ENCODE measurements at regions not wholly inside any gene's neighbourhood (a gene's known extent, or its start where the extent isn't known, plus 50 kb on each side); places are given as distances from the start of the nearest gene placed in this dataset.

- H4K8ac ChIP-seq (ENCODE audit: low read depth in 2 of 2, low read length in 2 of 2) = no peak overlapping the region
- intact Hi-C loops (cut with micrococcal nuclease) (no loop called here), in situ Hi-C loops (cut with MboI; ENCODE audit: low sequenced_read_pairs) (no loop called here), dilution Hi-C loops (cut with HindIII; ENCODE audit: low sequenced_read_pairs, unreplicated experiment) (no loop called here)
- H3K27ac ChIP-seq (ENCODE audit: insufficient read depth, low read length) = no peak overlapping the region
- no peak for TF ChIP-seq MAZ (IDR thresholded peaks at IDR 0.05; ENCODE audit: borderline replicate concordance, low read depth, low read length)
- no peak for TF ChIP-seq NFE2L2 (IDR thresholded peaks at IDR 0.05; ENCODE audit: low read depth, low read length)
- TF ChIP-seq RCOR1 (IDR thresholded peaks at IDR 0.05; ENCODE audit: insufficient replicate concordance, low read length) = no peak
- no peak for TF ChIP-seq MAFK (IDR thresholded peaks at IDR 0.05; ENCODE audit: low read depth, low read length)
- no peak for TF ChIP-seq FOS (IDR thresholded peaks at IDR 0.05; ENCODE audit: low read depth, low read length)
- TF ChIP-seq USF2 (IDR thresholded peaks at IDR 0.05; ENCODE audit: low read depth, low read length) = no peak
- no peak for TF ChIP-seq CHD1 (IDR thresholded peaks at IDR 0.05; ENCODE audit: low read depth, low read length)
- no peak for TF ChIP-seq RFX5 (IDR thresholded peaks at IDR 0.05; ENCODE audit: low read depth, low read length)
- TF ChIP-seq BHLHE40 (IDR thresholded peaks at IDR 0.05; ENCODE audit: low read depth, low read length) = no peak
- TF ChIP-seq RAD21 (IDR thresholded peaks at IDR 0.05; ENCODE audit: low read length) = no peak
- no peak for TF ChIP-seq MXI1 (IDR thresholded peaks at IDR 0.05; ENCODE audit: borderline replicate concordance, low read depth, low read length)
- TF ChIP-seq CEBPB (IDR thresholded peaks at IDR 0.05; ENCODE audit: low read depth, low read length) = no peak
- TF ChIP-seq SMC3 (IDR thresholded peaks at IDR 0.05; ENCODE audit: low read depth, low read length) = no peak
- no peak for TF ChIP-seq CTCF (conservative IDR thresholded peaks at IDR 0.05; ENCODE audit: low read depth, low read length)
- no peak for TF ChIP-seq POLR2A (IDR thresholded peaks at IDR 0.05; ENCODE audit: low read depth, low read length)
- TF ChIP-seq ELK1 (IDR thresholded peaks at IDR 0.05; ENCODE audit: borderline replicate concordance, low read depth, low read length) = no peak
- no peak overlapping the region for H2BK20ac ChIP-seq (ENCODE audit: low read depth, low read length)
- no peak overlapping the region for H2AK5ac ChIP-seq (ENCODE audit: low read depth, low read length)
- no peak overlapping the region for H2BK15ac ChIP-seq (ENCODE audit: low read depth, low read length)
- H3K9ac ChIP-seq (ENCODE audit: low read depth, low read length) = no peak overlapping the region
- no peak overlapping the region for H3K18ac ChIP-seq (ENCODE audit: low read depth, low read length)
- no peaks in the 10 kb centered on the region for H3K36me3 ChIP-seq (ENCODE audit: control insufficient read depth, insufficient read depth, low read length)
- H3K9me3 ChIP-seq (ENCODE audit: control insufficient read depth, insufficient read depth, low read length) = no peaks in the 10 kb centered on the region; the same call in 1 of the 2 replicates
- no peaks in the 10 kb centered on the region for H3K4me1 ChIP-seq (ENCODE audit: control insufficient read depth, insufficient read depth, low read length)
- no peak for ATAC-seq (ENCODE audit: low read depth)
- no peak overlapping the region for H4K91ac ChIP-seq (ENCODE audit: insufficient read depth, low read depth, low read length)
- H3K56ac ChIP-seq (ENCODE audit: extremely low read depth, insufficient read depth, low read length) = no peak overlapping the region
- H2AK9ac ChIP-seq (replicated peaks; ENCODE audit: low read depth, low read length, poor library complexity) = no peak overlapping the region
- no CpG with 5 or more reads among the region's 5 CpGs for whole genome bisulfite sequencing, 2 experiments (ENCODE audit: extremely low coverage in 2 of 2, insufficient read length in 1 of 2)
- H3K79me1 ChIP-seq (ENCODE audit: low read depth in 1 of 2, low read length in 2 of 2) = no peaks in the 10 kb centered on the region
- no peaks in the 10 kb centered on the region for H4K20me1 ChIP-seq (ENCODE audit: insufficient read depth, low read length)
- no peak overlapping the region for H3K4ac ChIP-seq (ENCODE audit: low read depth, low read length)
- H3K14ac ChIP-seq (replicated peaks; ENCODE audit: low read depth, low read length) = no peak overlapping the region
- no peak overlapping the region for H3K4me3 ChIP-seq (ENCODE audit: insufficient read depth, low read depth, low read length)
- no TSS peak for BruUV-seq (replicated peaks)
- peaks cover 8% of the 10 kb centered on the region; the same call in 1 of the 2 replicates for H3K27me3 ChIP-seq (ENCODE audit: control insufficient read depth, insufficient read depth, low read length)
- H3K23ac ChIP-seq (ENCODE audit: low read depth, low read length) = no peak overlapping the region
- H3K9me1 ChIP-seq (ENCODE audit: insufficient read depth, low read length) = no peaks in the 10 kb centered on the region
- H2BK120ac ChIP-seq (ENCODE audit: low read depth, low read length) = no peak overlapping the region
- no peak overlapping the region for H3K4me2 ChIP-seq (ENCODE audit: low read depth, low read length)
- H2AFZ ChIP-seq (replicated peaks; ENCODE audit: low read length, poor library complexity) = no peak overlapping the region
- H2BK5ac ChIP-seq (ENCODE audit: low read depth, low read length, poor library complexity, severe bottlenecking) = no peak overlapping the region
- no peak for DNase-seq
- H4K5ac ChIP-seq (ENCODE audit: low read depth, low read length) = no peak overlapping the region
- ChIA-PET CTCF (interaction anchor here (0.9 kb wide), 1 partner anchor 11 kb away, joined by 3 read pairs; no protein-coding TSS in a partner anchor), POLR2A (ENCODE audit: unreplicated experiment) (no interaction called here)
These were observed 107.8 kb upstream of the PHYHIPL start for GRCh38 chr10:59068581-59069191.
